ENCODE measurements at regions not wholly inside any gene's neighbourhood (a gene's known extent, or its start where the extent isn't known, plus 50 kb on each side); places are given as distances from the start of the nearest gene placed in this dataset.

- no peak for TF ChIP-seq POLR2A (IDR thresholded peaks at IDR 0.05)
- TF ChIP-seq CTCF (IDR thresholded peaks at IDR 0.05) = no peak
These were observed 690.6 kb downstream of the TBC1D22A start for GRCh38 chr22:47453049-47453448.

Data from esophagus squamous epithelium (tissue), 4 donors.